GM21367 (cell line): ENCODE measurements at regions not wholly inside any gene's neighbourhood (a gene's known extent, or its start where the extent isn't known, plus 50 kb on each side); places are given as distances from the start of the nearest gene placed in this dataset.

Source experiments
- ATAC-seq: cut with Tn5 transposase; IDR thresholded peaks from one replicate; pipeline ENCODE4 v1.9.1; 2021; ENCODE audit not compliant: unreplicated experiment

DNA sequence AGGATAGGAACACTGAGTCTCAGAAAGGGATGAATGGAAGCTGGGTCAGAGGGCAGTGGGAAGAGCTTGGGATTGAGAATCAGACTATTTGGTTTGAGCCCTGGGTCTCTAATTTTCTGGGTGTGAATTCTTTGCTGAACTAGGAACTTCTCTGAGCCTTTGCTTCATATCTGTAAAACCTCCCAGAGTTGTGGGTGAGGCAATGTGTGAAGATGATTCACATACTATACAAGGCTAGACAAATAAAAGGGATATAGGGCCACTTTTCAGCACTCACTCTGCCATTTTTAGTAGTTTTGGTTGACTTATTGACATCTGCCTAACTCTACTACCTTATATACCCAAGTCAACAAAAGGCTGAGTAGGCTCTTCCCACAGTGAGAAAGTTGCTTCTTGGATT, 77.7 kb upstream of the JUN start:
- no peak for ATAC-seq

DNA sequence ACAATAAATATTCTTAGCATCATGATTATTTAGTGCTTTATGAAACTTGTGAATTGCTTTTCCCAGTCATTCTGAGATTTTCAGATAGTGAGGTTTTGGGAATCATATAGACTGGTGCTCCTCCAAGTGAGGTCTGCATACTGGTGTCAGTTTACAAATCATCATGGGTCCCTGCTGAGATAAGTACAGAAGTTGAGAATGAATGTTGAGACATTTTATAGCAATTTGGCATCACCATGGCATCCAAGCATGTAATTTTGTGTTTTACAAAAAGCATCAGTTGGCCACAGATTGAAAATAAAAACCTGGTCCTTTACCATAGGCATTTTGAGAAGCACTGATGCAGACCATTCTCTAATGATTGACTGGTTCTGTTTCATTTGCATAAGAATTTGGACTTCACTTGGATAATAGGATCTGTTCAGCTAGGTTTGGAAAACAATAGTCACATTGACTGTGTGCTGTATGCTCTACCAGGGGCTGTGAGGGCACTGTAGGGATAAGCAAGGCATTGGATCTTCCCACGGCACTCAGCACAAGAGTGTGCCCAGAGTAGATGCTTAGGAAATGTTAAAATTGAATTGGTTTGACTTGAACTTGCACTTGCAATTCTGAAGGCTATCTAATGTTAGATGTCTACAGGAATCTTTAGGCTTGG, 79.0 kb upstream of the JUN start:
- no peak for ATAC-seq

DNA sequence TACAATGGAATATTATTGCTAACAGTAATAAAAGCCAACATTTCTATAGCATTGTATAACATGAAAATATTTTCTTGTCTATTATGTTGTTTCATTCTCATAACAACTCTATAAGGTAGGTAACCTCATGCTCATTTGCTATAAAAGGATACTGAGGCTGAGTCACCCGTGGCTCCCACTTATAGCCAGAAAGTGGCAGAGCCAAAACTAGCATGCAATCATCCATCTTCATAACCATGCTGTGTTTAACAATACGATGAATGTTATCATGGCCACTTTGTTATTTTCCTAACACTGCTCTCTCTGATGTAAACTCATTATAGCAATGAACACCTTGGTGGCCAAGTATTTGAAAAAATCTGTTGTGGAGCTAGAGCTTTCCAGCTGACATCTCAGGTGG, 80.8 kb upstream of the JUN start:
- ATAC-seq, result no peak

DNA sequence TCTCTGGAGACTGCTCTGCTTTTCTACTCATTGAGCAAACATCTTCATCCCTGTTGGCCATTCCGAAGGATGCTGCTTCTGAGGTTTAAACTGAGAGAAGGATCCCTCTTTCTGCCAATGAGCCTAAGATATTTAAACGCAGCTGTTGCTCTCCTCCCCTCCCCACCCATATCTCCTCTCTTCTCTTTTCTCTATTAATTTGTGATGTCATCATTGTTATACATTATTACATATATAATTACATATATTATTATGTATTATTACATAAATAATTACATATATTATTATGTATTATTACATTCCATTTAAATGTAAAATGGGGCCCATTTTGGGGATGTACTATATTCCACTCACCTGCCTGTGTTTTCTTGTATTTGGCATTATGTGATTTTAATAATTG, 82.7 kb upstream of the JUN start:
- ATAC-seq, result no peak

DNA sequence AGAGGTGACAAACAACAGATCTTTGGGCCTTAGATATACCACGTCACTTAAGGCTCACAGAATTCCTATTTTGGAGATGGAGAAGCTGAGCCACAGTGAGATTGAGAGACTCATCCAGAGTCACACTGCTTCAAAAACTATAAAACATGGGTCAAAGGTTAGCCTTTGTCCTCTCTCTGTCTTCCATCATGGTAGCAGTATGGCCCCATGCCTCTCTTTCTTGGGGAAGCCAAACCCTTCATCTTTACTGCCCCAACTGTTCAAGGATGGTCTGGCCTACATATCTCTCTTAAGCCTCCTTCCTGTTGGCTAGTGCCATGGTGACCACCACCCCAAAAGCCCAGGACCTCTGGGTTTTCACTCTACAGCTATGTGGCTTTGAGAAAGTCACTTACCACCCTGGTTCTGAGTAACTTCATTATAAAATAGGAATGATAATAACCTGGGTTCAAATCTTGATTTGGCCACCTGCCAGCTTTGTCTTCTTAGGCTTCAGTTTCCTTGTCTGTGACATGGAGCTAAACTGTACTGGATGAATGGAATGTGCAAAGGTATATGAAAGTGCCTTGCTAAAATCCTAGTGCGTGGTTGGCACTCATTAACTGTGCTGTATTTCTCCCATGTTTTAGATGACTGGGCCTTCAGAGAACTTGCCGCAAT, 85.9 kb upstream of the JUN start:
- ATAC-seq, result no peak

DNA sequence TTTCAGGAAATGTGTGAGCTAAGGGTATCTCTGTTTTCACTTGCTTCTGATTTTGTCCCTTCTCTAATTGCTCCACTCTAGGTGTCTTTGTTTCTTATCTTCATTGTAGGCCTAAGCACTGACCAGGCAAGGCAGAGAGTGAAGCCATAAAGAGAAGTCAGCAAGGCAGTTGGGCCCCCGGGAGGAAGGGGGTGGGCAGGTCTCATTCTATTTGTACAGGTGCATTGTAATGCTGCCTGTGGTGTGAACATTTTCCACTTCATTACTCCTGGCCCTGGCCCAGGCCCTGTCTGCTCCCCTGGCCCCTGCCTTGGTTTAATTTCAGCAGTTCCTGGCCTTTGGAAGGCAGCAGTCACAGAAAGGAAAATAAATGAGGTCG, 86.4 kb upstream of the JUN start:
- ATAC-seq, result no peak

DNA sequence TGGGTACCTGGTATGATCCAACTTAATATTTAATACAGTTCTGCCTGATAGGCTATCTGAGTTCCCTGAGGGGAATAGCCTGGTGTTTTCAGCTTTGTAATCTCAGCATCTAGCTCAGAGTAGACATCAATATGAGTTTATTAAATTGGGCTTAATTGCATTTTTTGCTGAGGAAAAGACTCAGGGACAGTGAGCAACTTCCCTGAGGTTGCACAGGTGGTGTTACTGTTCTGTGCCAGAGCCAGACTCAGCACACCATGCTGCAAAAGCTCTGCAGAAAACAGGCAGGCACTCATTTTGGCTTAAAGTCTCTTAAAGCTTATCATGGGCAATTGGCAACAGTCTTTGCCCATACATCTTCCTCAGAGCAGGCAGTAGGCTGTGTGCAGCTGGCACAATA, 90.5 kb upstream of the JUN start:
- ATAC-seq, result no peak

DNA sequence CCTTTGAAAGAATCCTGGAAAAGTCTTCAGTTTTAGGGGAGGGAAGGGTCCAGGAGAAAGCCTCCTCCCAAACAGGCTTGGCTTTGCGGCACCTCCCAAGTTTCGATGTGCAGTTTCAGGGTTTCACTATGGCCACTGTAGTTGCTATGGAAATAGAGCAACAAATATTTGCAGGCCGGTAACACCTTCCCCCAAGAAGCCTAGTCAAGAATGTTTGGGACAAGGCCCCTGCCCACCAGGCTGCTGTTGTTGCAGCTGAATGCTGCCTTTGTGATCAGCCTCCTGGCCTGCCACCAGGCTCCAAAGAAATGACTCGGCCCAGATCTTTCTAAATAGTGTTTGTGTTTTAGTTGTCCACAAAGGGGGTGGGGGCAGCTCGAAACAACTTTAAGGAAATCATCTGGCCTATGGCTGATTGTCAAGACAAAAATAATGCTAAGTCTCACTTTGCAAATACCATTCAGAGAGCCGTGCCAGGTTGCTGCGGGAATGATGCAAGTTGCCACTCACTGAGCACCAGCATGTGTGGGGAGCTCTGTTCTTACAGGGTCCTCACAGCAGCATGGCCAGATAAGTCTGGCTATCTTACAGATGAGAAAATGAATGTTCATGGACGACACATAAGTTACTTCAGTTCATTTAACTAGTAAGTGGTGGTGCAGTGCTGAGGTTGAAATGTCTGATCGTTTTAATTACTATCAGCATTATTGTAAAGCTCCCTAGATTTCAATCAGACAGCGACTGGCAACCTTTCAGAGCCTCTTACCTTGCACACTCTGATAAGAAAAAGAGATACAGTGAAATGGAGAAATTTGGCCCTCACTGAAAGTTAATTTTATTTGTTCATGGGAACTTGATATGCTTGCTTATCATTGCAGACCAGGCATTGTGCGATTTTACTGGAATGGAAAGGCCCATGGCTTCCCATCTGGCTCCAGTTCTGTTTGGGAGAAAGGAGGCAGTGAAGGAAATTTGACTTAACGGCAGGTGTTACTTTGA, 91.2 kb upstream of the JUN start:
- no peak for ATAC-seq

DNA sequence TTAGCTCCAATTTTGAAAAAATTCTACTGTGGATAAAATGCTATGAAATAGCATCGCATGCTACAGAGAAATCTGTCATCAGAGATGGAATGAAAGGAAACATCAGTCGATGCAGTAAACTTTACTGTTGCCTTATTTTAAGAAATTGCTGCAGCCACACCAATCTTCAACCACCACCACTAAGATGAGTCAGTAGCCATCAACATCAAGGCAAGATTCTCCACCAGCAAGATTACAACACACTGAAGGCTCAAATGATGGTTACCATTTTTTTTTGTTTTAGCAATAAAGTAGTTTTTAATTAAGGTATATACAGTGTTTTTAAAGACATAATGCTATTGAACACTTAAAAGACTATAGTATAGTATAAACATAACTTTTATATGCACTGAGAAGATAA, 95.6 kb upstream of the JUN start:
- no peak for ATAC-seq

DNA sequence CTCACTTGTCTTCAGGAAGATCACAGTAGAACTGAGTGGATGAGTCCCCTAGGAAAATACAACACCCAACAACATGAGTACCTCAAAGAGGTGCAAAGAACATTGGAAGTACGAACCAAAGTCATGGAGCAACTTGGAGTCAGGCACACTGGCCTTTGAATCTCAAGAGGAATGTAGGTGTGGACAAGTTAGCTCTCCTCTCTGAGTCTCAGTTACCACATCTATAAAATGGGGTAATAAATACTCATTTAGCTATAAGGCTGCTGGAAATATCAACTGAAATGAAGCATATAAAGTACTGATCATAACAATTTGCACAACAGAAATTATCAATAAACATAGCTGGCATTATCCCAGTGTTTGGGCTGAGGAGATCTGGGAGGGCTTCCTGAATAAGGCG, 96.7 kb upstream of the JUN start:
- ATAC-seq, result no peak

DNA sequence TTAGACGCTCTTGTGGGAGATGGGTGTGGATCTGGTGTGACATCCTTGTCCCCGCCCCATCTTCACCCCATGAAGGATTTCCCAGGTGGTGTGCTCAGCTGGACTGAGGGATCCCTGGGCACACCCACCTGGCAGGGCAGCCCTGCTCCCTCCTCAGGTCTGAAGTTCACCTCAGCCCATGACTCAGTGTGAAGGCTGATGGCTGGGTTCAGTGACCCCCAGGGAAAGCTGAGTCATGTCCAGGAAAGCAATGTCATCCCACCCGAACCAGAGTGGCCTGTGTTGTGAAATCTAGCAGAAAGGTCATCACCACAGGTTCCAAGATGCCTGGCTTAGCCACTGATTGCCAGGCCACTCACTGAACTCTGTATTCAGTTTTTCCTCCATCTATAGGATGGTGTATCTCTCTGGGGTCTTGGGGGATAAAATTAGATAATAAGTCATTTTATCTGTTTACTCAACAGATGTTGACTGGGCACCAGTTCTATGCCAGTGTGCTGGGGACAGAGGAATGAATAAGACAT, 97.7 kb upstream of the JUN start:
- ATAC-seq, result no peak

DNA sequence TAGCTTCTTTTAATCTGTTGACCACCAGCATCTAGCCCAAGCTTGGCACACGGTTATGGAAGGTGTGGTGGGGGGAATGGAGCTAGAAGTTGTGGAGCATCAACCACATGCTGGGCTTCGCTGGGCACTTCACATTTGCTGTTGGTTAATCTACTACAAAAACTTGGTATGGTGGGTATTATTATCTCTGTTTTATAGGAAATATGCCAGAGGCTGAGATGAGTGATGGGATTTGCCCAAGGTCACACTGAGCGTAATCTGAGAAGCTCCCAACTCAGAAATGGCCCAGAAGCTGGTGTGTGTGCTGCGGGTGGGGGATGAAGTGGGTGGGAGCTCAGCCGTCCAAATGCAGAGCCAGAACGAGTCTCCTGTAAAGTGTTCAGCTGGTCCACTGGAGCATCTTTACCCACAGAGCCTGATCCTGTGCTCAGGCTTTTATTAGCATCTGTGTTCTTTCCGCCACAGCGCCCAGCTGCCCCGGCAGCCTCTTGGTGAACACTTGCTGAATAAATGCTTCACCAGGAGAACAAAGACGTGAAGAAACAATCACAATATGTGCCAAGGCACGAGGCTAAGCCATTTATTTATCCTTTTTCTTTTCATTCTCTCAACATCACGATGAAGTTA, 98.6 kb upstream of the JUN start:
- ATAC-seq, result no peak

DNA sequence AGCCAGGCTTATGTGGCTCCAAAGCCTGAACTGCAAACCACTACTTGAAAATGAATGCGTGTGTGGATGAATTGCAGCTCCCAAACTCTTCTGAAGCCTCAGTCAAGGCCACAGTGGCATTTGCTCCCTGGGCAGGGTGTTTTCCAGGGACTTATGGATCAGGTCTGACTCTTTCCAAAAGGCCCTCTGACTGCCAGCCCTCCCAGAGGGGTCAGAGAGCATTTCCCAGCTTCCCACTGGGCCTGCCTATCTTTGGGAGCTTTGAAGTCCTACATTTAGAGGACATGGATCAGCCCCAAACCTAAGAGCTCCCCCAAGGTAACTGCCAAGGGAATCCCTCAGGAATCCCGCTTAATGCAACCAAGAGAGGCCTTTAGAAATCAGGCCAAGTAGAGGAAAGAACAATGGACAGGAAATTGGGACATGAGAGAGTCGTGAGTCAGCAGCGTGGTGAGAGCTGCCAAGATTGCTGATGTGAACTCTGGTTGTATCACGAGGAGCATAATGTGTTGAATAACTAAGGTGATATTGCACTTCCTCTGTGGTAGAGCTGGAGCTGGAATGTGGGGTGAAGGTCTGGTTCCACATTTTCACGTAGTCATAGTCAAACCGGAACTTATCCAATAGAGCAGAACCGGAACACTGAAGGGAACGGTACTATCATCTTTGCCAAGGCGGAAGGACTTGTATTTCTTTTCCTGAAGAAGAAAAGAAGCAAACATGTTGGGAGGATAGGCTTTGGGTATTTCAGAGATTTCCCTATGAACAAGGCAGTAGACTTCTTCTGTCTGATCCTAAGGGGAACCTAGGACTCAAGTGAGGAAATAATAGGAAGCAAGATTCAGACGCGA, 99.4 kb upstream of the JUN start:
- no peak for ATAC-seq

DNA sequence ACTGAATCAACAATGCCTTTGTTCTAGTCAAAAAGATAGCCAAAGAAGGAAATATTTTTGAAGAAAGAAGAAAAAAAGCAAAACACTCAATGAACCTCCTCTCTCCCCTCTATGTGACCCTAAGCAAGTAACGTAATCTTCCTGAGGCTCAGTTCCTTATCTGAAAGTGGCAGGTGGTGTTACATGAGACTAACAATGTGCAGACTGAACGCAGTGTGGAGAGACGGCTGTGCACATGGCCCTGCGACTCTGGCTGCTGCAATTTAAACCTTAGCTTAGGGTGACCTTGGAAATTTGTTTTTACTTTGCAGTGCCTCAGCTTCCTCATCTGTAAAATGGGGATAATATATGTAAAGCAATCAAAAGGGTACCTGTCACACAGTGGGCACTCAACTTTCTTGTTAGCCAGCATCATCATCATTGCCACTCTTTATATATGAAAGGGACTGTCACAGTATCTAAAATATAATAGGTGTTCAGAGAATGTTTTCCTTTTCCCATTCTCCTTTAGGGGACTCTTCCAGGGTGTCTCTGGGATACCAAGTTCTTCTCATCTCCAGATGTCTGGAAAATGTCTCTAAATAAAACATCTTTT, 100.1 kb upstream of the JUN start:
- ATAC-seq, result no peak

DNA sequence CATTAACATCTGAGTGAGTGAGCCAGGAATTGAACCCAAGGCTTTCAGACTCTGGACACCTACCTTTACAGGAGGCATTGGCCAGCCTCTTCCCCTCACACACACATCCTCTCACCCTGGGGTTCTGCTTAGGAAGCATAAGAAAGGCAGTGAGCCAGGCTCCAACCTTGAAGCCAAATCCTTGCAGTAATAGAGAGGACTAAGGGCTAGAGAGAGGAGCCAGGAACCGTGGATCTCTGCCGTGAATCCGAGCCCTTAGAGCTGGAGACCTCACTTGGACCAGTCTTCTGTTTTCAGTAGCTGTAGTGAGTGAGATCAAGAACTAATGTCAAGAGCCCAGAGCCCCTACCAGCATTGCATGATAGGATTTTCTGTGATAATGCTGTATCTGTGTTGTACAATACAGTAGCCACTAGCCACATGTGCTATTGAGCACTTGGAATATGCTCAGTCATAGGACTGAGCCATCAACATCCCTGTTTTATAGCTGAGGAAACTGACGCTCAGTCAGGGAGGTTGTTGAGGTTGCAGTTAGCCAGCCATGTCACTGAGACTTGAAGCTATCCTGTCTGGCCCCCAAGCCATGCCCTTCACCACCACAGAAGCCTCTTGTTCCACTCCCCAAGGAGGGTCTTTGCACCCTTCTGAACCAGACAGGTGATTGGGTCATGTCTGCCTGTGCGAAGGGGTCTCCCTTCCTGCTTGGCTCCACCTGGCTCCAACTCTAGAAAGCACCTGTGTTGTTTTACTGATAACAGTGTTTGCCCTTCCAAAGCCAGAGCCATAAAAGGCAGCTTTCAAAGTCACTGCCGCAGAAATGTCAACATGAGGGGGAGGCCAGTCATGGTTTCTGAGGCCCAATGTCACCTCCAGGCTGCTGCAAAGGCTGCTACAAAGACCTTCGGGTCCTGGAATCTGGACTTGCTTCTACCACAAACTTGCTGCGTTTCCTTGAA, 101.1 kb upstream of the JUN start:
- no peak for ATAC-seq

DNA sequence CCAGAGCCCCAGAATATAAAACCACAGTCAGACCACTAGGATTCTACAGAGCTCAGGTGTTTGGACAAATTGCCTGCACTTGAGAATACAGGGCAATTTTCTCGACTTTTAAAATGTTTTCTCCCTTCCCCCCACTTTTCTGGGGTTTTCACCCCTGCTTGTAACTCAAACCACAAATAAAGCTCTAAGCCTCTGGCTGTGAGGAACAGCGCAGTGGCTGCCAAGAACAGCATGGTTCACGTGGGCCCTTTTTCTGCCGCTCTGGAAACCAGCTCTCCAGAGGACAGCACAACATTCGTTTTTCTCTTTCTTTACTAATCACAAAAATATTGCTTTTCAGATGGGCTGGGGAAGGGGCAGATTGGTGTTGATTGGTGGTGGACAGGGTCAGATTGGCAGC, 102.2 kb upstream of the JUN start:
- ATAC-seq, result no peak

DNA sequence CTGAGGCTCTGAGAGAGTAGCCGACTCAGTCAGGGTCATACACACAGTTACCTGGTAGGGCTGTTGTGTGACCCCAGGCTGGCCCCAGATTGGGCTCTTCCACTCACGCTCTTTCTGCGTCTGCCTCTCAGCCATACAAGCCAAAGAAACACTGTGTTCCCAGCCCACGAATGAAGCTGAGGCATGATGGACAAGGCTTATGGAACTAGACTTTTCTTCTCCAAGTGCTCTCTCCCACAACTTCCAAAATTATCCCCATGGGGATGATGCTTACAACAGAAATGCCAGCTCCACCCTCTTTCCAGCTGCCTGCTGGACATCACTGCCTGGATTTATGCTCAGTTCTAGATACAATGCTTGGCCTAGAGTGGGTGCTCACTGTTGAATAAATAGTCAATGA, 102.8 kb upstream of the JUN start:
- ATAC-seq, result no peak

DNA sequence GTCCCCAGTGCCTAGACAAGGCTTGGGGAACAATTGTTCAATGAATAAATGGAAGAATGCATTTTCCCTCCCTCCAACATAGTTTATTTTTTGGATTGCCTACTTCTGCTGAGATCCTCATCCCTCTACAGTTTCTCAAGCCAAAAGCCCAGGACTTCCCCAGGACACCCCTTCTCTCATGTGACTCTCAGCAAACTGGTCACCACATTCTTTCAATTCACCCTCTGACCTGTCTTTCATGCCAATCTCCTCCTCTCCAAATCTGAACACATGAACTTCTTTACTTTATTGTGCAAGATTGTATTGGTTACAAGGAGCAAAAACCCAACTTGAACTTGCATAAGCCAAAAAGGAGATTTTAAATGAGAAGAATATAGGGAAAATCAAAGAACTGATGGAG, 103.2 kb upstream of the JUN start:
- no peak for ATAC-seq

DNA sequence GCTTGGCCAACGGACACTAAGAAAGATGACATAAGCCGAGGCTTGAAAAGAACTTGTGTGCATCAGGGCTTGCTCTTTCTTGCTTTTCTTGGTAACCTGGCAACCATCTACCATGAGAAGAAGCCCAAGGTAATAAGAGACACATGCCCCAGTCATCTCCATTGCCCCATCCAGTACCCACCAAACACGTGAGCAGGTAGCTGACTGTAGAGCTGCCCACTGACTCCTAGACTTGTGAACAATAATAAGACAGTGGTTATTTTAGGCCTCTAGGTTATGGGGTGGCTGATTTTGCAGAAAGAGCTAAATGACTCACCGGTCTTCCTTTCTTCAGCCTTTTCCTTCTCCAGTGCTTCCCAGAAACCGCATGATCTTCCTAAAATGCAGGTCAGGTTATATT, 105.0 kb upstream of the JUN start:
- ATAC-seq, result no peak
